Astrocyte (in vitro differentiated cells and primary cell): ENCODE measurements at regions not wholly inside any gene's neighbourhood (a gene's known extent, or its start where the extent isn't known, plus 50 kb on each side); places are given as distances from the start of the nearest gene placed in this dataset.
"Not testable (repeated sequence)": the region's sequence is repeated elsewhere in the genome, so short reads cannot be mapped to it uniquely, and the experiment has no call there.

Experiments
- DNase-seq: peaks from one replicate; pipeline ENCODE4 v3.0.0-alpha.2; 2010; ENCODE audit warnings: low read depth
- FAIRE-seq: peaks from 2 replicates; lab custom pipeline; 2011; peaks lifted over from hg19 to GRCh38; lab: Jason Lieb, UNC
- H2AFZ ChIP-seq: 2 replicates; pipeline ENCODE4 v1.6.0; 2012; ENCODE audit warnings: low read depth, low read length, inconsistent platforms
- H3K27ac ChIP-seq: 2 replicates; pipeline ENCODE4 v1.5.1; 2011; ENCODE audit warnings: low read depth, low read length, inconsistent platforms
- H3K27me3 ChIP-seq: 2 replicates; pipeline ENCODE4 v1.6.0; 2011; ENCODE audit warnings: low read length, inconsistent platforms; ENCODE audit not compliant: insufficient read depth
- H3K36me3 ChIP-seq: 2 replicates; pipeline ENCODE4 v1.5.1; 2011; ENCODE audit warnings: low read length, inconsistent platforms; ENCODE audit not compliant: insufficient read depth
- H3K4me1 ChIP-seq: 2 replicates; pipeline ENCODE4 v1.5.1; 2011; ENCODE audit warnings: low read length, inconsistent platforms; ENCODE audit not compliant: insufficient read depth
- H3K4me2 ChIP-seq: 2 replicates; pipeline ENCODE4 v1.6.0; 2012; ENCODE audit warnings: low read length, inconsistent platforms
- H3K4me3 ChIP-seq: 2 replicates; pipeline ENCODE4 v1.5.1; 2011; ENCODE audit warnings: low read depth, mild to moderate bottlenecking, low read length, inconsistent platforms; ENCODE audit not compliant: insufficient read depth
- H3K79me2 ChIP-seq: 2 replicates; pipeline ENCODE4 v1.6.0; 2012; ENCODE audit warnings: mild to moderate bottlenecking, low read length, inconsistent platforms; ENCODE audit not compliant: insufficient read depth
- H3K9ac ChIP-seq: 2 replicates; pipeline ENCODE4 v1.6.0; 2012; ENCODE audit warnings: mild to moderate bottlenecking, low read length, inconsistent platforms
- H3K9me3 ChIP-seq: 2 replicates; pipeline ENCODE4 v1.5.1; 2012; ENCODE audit warnings: low read depth, mild to moderate bottlenecking, low read length, inconsistent platforms; ENCODE audit not compliant: insufficient read depth
- H4K20me1 ChIP-seq: 2 replicates; pipeline ENCODE4 v1.6.0; 2012; ENCODE audit warnings: low read length, inconsistent platforms; ENCODE audit not compliant: insufficient read depth
- H3K27ac Mint-ChIP-seq: one replicate; pipeline ENCODE4 v1.8.0; 2021; ENCODE audit warnings: mild to moderate bottlenecking, mixed read lengths; ENCODE audit not compliant: unreplicated experiment
- H3K27me3 Mint-ChIP-seq: one replicate; pipeline ENCODE4 v1.8.0; 2021; ENCODE audit warnings: low read depth, mixed read lengths; ENCODE audit not compliant: unreplicated experiment
- H3K36me3 Mint-ChIP-seq: one replicate; pipeline ENCODE4 v1.8.0; 2021; ENCODE audit warnings: low read depth, mixed read lengths; ENCODE audit not compliant: unreplicated experiment
- H3K4me1 Mint-ChIP-seq: one replicate; pipeline ENCODE4 v1.8.0; 2021; ENCODE audit warnings: low read depth, mixed read lengths; ENCODE audit not compliant: unreplicated experiment
- H3K4me3 Mint-ChIP-seq: one replicate; pipeline ENCODE4 v1.8.0; 2021; ENCODE audit warnings: mild to moderate bottlenecking, moderate library complexity, mixed read lengths; ENCODE audit not compliant: unreplicated experiment
- H3K9me3 Mint-ChIP-seq: one replicate; pipeline ENCODE4 v1.8.0; 2021; ENCODE audit warnings: mild to moderate bottlenecking, mixed read lengths; ENCODE audit not compliant: unreplicated experiment
- EZH2 ChIP-seq: IDR thresholded peaks from 2 replicates; pipeline ENCODE4 v1.6.1; 2012; ENCODE audit warnings: mild to moderate bottlenecking, low read length, inconsistent platforms; ENCODE audit not compliant: insufficient read depth
- TF ChIP-seq, protein P1 (sequence below): IDR thresholded peaks from 2 replicates; pipeline ENCODE4 v1.5.1; 2011; ENCODE audit warnings: low read depth, mild to moderate bottlenecking, inconsistent platforms, low read length, moderate library complexity; ENCODE audit not compliant: insufficient read depth

DNA sequence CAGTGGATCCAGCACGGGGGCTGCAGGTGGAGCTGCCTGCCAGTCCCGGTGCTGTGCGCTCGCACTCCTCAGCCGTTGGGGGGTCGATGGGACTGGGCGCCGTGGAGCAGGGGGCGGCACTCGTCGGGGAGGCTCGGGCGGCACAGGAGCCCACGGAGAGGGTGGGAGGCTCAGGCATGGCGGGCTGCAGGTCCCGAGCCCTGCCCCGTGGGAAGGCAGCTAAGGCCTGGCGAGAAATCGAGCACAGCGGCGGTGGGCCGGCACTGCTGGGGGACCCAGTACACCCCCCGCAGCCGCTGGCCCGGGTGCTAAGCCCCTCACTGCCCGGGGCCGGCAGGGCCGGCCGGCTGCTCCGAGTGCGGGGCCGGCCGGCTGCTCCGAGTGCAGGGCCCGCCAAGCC is 52.3 kb upstream of the MARK1 start:
- H3K9ac ChIP-seq, H3K4me3 ChIP-seq, H3K36me3 ChIP-seq, H3K4me1 Mint-ChIP-seq, H3K9me3 ChIP-seq, H3K4me2 ChIP-seq, H4K20me1 ChIP-seq, H3K27me3 Mint-ChIP-seq, H2AFZ ChIP-seq, H3K4me3 Mint-ChIP-seq, H3K9me3 Mint-ChIP-seq, H3K27ac Mint-ChIP-seq, H3K79me2 ChIP-seq, H3K4me1 ChIP-seq, H3K27ac ChIP-seq, H3K36me3 Mint-ChIP-seq, FAIRE-seq, DNase-seq, H3K27me3 ChIP-seq: not testable (repeated sequence)

DNA sequence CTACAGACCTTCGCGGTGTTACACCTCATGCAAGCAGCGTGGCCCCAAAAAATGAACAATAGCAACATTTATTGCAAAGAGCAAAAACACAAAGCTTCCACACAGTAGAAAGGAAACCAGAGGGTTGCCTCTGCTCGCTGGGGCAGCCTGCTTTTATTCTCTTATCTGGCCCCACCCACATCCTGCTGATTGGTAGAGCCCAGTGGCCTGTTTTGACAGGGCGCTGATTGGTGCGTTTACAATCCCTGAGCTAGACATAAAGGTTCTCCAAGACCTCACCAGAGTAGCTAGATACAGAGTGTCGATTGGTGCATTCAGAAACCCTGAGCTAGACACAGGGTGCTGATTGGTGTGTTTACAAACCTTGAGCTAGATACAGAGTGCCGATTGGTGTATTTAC is 52.8 kb upstream of the MARK1 start:
- not testable (repeated sequence) for H3K9ac ChIP-seq, H3K27me3 Mint-ChIP-seq, H3K36me3 Mint-ChIP-seq

DNA sequence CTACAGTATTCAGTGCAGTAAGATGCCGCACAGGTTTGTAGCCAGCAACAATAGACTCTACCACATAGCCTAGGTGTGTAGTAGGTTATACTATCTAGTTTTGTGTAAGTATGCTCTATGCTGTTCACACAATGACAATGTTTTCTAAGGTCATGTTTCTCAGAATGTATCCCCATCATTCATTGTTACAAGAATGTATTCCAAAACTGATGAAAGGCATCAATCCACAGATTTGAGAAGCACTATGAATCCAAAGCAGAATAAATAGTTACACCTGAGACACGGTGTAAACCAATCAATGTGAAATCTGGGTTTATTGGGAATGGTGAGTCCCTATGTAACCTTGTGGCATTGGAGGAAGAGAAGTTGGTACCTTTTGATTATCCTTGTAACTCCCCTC is 54.5 kb upstream of the MARK1 start:
- FAIRE-seq (no peak), DNase-seq (no peak)
- no peak for TF ChIP-seq EZH2
- TF ChIP-seq, protein P1, sequence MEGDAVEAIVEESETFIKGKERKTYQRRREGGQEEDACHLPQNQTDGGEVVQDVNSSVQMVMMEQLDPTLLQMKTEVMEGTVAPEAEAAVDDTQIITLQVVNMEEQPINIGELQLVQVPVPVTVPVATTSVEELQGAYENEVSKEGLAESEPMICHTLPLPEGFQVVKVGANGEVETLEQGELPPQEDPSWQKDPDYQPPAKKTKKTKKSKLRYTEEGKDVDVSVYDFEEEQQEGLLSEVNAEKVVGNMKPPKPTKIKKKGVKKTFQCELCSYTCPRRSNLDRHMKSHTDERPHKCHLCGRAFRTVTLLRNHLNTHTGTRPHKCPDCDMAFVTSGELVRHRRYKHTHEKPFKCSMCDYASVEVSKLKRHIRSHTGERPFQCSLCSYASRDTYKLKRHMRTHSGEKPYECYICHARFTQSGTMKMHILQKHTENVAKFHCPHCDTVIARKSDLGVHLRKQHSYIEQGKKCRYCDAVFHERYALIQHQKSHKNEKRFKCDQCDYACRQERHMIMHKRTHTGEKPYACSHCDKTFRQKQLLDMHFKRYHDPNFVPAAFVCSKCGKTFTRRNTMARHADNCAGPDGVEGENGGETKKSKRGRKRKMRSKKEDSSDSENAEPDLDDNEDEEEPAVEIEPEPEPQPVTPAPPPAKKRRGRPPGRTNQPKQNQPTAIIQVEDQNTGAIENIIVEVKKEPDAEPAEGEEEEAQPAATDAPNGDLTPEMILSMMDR: no peak
- Histone ChIP-seq H3K4me3 (no peak overlapping the region), H3K27ac (no peak overlapping the region), H3K4me1 (no peaks in the 10 kb centered on the region), H4K20me1 (no peaks in the 10 kb centered on the region), H3K9me3 (no peaks in the 10 kb centered on the region), H3K79me2 (no peaks in the 10 kb centered on the region), H3K4me2 (no peak overlapping the region), H3K36me3 (no peaks in the 10 kb centered on the region), H3K27me3 (no peaks in the 10 kb centered on the region), H3K9ac (no peak overlapping the region), H2AFZ (no peak overlapping the region)
- Mint-ChIP-seq H3K4me3 (no peak overlapping the region), H3K27me3 (no peaks in the 10 kb centered on the region), H3K9me3 (no peaks in the 10 kb centered on the region), H3K27ac (no peak overlapping the region), H3K4me1 (no peaks in the 10 kb centered on the region), H3K36me3 (no peaks in the 10 kb centered on the region)

More for the DNA sequence above, 52.8 kb upstream of the MARK1 start:
- not testable (repeated sequence) for H3K27ac Mint-ChIP-seq, FAIRE-seq, H3K4me1 ChIP-seq, H3K36me3 ChIP-seq, H3K27me3 ChIP-seq, H3K4me3 Mint-ChIP-seq, DNase-seq, H3K9me3 Mint-ChIP-seq, H3K79me2 ChIP-seq, H3K4me1 Mint-ChIP-seq, H3K4me3 ChIP-seq, H4K20me1 ChIP-seq, H2AFZ ChIP-seq, H3K27ac ChIP-seq, H3K4me2 ChIP-seq, H3K9me3 ChIP-seq

DNA sequence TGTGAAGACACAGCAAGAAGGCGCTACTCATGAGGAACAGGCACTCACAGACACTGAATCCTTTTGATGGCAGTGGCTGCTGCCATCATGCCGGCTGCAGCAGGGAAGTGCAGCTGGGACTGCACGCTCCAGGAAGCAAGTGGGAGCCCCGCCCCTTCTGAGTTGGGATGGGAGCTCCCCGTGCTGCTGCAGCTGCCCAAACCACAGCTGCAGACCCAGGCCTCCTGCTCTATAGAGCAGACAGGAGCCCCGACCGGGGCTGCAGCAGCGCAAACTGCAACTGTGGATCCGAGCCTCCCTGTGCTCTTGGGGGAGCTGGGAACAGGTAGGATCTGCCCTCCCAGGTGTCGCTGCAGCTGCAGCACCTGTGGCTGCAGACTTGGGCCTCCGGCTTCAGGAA is 65.2 kb upstream of the MARK1 start:
- Mint-ChIP-seq H3K27ac (no peak overlapping the region), H3K4me1 (no peaks in the 10 kb centered on the region), H3K4me3 (no peak overlapping the region), H3K27me3 (peaks cover 2% of the 10 kb centered on the region), H3K9me3 (peaks cover 5% of the 10 kb centered on the region), H3K36me3 (no peaks in the 10 kb centered on the region)
- no peak overlapping the region for H3K4me2 ChIP-seq
- DNase-seq: no peak
- H3K27ac ChIP-seq: no peak overlapping the region
- H3K9me3 ChIP-seq: no peaks in the 10 kb centered on the region
- no peaks in the 10 kb centered on the region for H3K27me3 ChIP-seq
- H3K4me1 ChIP-seq: no peaks in the 10 kb centered on the region
- no peaks in the 10 kb centered on the region for H3K79me2 ChIP-seq
- FAIRE-seq: no peak
- H4K20me1 ChIP-seq: no peaks in the 10 kb centered on the region
- H3K4me3 ChIP-seq: no peak overlapping the region
- H3K36me3 ChIP-seq: no peaks in the 10 kb centered on the region
- H2AFZ ChIP-seq: no peak overlapping the region
- TF ChIP-seq EZH2: no peak
- TF ChIP-seq, protein P1: no peak
- H3K9ac ChIP-seq: no peak overlapping the region
